NCI-H2081 treated with DMSO at 0.1 percent for 48 hours (cell line): ENCODE measurements at regions not wholly inside any gene's neighbourhood (a gene's known extent, or its start where the extent isn't known, plus 50 kb on each side); places are given as distances from the start of the nearest gene placed in this dataset.
"Not testable (repeated sequence)": the region's sequence is repeated elsewhere in the genome, so short reads cannot be mapped to it uniquely, and the experiment has no call there.

Experiments
- DNase-seq: peaks from one replicate; lab custom pipeline; 2025; lab: John Stamatoyannopoulos, UW

DNA sequence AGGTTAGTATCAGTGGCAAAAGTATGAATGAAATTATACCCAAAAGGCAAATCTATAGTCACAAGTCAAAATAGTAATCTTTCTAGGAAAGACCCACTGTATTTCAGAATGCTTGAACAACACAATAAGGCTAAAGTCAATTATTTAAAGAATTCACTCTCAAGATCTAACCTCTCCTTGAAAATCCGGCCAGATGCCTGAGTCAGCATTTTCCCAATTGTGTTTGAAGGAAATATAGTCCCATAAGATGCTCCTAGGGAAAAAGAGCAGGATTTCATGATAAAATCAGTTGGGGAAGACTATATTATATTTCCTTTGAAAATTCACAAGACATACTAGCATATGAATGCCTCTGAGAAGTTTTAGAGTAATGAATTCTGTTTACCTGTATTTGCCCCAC, 1075.0 kb downstream of the GRM8 start:
- DNase-seq = no peak

- DNase-seq = no peak
Observed at GRCh38 chr7:126166645-126167044, 1086.1 kb downstream of the GRM8 start.

DNA sequence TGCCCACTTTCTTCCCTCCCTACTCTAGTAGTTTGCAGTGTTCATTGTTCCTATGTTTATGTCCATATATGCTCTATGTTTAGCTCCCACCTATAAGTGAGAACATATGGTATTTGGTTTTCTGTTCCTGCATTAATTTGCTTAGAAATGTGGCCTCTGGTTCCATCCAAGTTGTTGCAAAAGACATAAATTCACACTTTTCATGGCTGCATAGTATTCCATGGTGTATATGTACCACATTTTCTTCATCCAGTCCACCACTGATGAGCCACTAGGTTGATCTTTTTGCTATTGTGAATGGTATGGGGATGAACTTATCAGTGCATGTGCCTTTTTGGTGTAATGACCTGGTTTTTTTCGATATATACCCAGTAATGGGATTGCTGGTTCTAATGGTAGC, 1089.1 kb downstream of the GRM8 start:
- no peak for DNase-seq

DNA sequence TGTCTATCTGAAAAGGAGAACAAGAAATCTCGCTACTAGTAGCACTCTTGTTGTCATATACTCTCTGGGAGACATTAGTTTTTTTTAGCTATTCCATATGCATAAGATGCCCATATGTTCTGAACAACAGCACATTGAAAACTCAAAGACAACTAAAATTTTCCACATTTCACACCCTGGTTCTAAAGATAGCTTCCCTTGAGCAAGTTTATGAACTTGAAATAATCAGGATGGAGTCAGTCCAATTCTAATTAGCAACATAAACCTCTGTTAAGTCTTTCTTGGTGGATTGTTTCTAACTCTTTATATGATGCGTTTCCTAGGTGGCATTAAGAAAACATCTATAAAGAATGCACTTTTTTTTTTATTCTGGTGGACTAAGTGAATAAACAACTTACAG, 1095.3 kb downstream of the GRM8 start:
- no peak for DNase-seq

GRCh38 chr7:126150278-126150958, 1102.3 kb downstream of the GRM8 start:
- no peak for DNase-seq

- DNase-seq = no peak
Observed at GRCh38 chr7:126140858-126141466, 1111.8 kb downstream of the GRM8 start.

GRCh38 chr7:126119981-126120380, 1132.8 kb downstream of the GRM8 start:
- no peak for DNase-seq

- DNase-seq = no peak
Observed at GRCh38 chr7:126103582-126103981, 1149.2 kb downstream of the GRM8 start.

DNA sequence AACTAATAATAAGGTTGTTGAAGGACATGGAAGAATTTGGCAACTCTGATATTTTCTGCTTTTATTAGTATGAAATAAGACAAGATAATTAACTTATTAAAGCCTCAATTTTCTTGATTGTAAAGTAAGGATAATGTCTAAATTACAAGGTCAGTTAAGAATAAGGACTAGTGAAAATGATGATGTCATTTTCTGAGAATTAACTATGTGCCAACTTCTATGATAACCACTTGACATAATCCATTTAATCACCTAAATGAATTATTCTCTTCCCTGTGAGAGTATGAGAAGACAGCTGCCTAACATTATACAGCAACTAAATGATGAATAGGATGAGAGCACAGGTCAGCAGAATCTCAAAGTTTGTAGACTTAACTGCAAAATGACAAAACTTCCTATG, 1153.4 kb upstream of the POT1 start:
- no peak for DNase-seq

DNA sequence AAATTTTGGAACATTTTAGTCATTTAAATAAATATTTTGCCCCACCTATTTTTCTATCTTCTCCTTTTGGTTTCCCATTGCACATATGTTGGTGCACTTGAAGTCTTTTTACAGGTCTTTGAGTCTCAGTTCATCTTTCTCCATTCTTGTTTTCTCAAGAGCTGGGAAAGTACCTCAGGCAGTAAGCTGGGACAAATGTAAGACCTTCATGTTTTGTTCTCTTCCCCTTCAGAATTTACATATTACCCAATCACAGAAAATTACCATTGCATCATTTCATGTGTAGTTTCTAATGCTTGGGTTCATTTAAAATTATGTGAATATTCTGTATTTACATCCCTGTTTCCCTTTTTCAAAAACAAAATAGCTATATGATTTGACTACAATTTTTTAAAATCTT, 1150.0 kb upstream of the POT1 start:
- no peak for DNase-seq

- no peak for DNase-seq
Observed at GRCh38 chr7:126079151-126079550, 1149.5 kb upstream of the POT1 start.

DNA sequence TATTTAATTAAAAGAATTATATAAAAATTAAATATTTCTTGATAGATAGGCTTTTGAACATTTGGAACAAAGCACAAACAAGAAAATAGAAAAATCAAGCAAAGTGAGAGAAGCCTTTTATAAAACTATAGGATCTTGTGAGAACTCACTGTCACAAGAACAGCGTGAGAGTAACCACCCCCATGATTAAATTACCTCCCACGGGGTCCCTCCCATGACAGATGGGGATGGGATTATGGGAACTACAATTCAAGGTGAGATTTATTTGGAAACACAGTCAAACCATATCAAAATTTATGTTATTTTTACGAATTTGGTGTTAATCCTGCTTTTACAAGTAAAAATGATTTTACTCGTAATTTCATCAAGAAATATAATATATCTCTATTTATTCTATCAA, 1136.1 kb upstream of the POT1 start:
- no peak for DNase-seq

GRCh38 chr7:126057979-126058378, 1128.4 kb upstream of the POT1 start:
- DNase-seq = no peak

DNA sequence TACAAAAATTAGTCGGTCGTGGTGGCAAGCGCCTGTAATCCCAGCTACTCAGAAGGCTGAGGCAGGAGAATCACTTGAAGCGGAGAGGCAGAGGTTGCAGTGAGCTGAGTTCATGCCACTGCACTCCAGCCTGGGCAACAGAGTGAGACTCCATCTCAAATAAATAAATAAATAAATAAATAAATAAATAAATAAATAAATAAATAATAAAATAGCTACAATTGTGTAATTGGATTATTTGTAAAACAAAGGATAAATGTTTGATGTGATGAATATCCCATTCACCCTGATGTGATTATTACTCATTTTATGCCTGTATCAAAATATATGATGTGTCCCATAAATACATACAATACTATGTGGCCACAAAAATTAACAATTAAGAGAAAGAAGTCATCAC, 1127.0 kb upstream of the POT1 start:
- DNase-seq = not testable (repeated sequence)

DNA sequence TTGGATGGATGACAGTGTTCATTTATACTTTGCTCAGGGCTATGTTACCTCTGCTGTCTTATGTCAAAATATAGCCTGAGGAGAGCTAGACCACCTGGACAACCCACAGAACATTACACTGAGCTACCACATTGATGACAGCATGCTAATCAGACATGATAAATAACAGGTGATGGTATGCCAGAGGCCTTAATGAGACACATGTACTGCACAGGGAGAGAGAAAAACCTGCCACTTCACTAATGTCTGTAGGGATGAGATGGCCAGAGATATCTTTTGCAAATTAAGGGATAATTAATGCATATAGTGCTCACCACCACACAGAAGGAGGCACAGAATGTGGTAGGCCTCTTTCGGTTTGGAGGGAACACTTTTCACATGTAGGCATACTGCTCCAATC, 1122.6 kb upstream of the POT1 start:
- no peak for DNase-seq

GRCh38 chr7:126044662-126045061, 1115.0 kb upstream of the POT1 start:
- DNase-seq = no peak

DNA sequence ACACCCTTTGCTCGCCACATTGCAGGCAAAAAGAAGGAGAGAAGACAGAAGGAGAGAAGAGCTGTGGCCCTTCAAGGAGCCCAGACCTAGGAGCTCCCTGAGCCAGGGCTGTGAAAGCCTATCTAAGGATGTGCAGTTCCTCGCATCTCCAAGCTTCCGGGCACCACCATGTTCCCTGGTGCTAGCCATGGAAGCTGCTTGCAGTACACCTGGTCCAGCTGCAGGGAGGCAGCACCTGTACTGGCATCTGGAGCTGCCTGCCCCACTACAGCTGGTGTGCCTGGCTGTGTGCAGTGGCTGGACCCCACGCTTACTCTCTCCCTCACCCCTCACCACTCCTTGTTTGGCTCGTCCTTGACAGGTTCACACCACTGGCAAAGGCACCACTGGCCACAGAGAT, 1111.8 kb upstream of the POT1 start:
- DNase-seq = no peak

DNA sequence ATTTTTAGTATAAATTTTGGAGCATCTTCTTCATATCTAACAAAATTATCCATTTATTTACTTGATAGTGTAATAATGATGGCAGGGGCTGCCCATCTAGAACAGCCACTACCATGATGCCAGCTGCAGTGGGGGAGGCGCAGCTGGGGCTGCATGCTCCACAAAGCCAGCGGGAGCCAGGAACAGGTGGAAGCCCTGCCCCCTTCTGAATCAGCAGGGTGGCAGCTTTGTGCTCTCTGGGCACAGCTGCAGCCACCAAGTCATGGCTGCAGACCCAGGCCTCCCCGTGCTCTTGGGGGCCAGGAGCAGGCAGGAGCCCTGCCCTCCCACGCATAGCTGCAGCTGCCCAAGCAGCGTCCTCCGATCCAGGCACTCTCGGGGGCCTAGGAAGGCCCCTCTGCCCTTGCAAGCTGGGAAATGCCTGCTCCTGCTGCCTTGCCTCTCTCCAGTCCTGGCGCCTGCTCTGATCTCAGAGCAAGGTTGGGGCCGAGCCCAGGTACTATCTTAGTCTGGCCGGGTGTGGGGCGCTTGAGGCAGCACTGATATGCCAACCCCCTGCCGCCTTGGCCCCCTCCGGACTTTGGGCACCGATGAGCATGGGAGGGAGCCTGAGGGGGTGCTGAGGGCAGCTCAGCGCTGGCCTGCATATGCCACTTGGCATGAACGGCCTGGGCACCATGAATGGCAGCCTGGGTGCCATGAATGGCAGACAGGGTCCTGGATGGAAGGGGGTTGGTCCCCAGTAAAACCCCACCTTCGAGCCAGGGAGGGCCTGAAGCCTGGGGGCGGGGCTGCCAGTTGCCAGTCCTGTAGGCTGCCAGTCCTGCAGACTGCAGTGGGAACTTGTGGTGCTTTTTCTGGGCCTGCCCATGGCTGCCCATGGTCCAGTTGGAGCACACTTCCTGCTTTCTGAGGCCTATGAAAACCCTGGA, 1110.8 kb upstream of the POT1 start:
- DNase-seq = no peak

DNA sequence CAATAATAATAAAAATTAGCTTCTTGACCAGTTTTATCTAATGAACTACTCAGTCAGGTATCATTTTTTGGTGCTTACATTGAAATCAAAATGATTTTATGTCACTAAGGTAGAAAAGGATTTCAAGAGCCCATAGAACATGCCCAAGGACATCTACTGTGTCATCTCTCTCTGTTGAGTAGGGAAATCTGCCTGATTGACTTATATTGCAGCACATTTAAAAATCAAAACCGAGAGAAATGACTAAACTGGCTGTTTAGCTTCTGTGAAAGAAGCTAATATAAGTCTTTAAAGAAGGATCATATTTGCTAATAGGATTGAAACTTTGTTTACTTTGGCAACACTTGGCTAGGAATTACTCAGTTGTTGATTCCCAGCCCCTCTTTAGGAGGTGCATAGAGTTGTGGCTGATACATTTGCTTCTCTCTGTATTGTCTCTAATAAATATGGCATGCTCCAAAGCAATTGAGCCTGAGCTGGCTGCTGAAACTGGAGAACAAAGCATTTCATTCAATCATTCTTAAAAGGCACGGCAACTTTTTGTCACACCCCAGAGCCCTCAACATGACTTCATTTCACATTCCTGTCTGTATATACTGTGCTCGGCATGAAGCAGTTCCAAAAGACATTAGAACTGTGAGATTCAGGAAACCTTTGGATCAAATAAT, 1096.9 kb upstream of the POT1 start:
- DNase-seq = no peak

GRCh38 chr7:126022452-126022851, 1092.8 kb upstream of the POT1 start:
- no peak for DNase-seq

GRCh38 chr7:126016722-126017121, 1087.1 kb upstream of the POT1 start:
- no peak for DNase-seq

- no peak for DNase-seq
Observed at GRCh38 chr7:126005064-126005463, 1075.4 kb upstream of the POT1 start.

DNA sequence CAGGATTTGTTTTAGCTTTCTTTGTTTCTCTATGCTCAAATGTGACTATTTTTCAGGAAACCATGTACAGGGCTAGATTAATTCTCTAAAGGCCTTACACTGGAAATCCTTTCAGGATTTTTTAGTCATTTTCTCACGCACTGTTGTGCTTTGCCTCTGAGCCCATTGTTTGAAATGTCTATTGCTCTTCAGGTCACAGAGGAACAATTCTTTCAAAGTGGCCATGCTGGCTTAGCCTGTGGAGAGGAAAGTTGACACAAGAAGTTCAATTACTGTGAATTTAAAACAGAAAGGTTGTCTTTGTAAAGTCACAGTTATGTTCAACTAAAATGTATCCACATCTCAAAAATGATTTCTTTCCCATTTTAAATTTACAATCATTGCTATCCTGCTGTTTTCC, 1071.7 kb upstream of the POT1 start:
- no peak for DNase-seq
